ENCODE measurements at regions not wholly inside any gene's neighbourhood (a gene's known extent, or its start where the extent isn't known, plus 50 kb on each side); places are given as distances from the start of the nearest gene placed in this dataset.

DNA sequence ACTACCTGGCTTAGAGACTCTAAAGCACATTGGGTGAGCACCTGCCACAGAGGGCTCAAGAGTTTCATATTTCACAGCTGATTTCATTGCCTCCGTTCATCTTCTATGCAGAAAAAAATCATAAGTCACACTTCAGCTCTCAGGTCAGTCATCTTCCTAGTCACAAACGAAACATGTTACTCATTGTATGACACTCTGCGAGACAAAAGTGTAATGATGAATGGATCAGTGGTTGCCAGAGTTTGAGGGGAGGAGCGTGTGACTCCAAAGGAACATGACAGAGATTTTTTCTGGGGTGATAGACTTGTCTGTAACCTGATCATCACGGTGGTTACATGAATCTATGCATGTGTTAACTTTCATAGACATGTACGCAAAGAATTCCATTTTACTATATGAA lies 195.2 kb upstream of the CNTNAP4 start:
- TF ChIP-seq, protein P1, sequence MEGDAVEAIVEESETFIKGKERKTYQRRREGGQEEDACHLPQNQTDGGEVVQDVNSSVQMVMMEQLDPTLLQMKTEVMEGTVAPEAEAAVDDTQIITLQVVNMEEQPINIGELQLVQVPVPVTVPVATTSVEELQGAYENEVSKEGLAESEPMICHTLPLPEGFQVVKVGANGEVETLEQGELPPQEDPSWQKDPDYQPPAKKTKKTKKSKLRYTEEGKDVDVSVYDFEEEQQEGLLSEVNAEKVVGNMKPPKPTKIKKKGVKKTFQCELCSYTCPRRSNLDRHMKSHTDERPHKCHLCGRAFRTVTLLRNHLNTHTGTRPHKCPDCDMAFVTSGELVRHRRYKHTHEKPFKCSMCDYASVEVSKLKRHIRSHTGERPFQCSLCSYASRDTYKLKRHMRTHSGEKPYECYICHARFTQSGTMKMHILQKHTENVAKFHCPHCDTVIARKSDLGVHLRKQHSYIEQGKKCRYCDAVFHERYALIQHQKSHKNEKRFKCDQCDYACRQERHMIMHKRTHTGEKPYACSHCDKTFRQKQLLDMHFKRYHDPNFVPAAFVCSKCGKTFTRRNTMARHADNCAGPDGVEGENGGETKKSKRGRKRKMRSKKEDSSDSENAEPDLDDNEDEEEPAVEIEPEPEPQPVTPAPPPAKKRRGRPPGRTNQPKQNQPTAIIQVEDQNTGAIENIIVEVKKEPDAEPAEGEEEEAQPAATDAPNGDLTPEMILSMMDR (IDR thresholded peaks at IDR 0.05), result no peak
- TF ChIP-seq POLR2A (IDR thresholded peaks at IDR 0.05), result no peak
